Activated T-cell treated with anti-CD3 and anti-CD28 coated beads, Interleukin-2, amount 50 U/mL, for 72 hours (primary cell): ENCODE measurements at regions not wholly inside any gene's neighbourhood (a gene's known extent, or its start where the extent isn't known, plus 50 kb on each side); places are given as distances from the start of the nearest gene placed in this dataset.

Experiments
- ATAC-seq, 2 donors: fragments of 150-1000 bp; cut with Tn5 transposase; replicated peaks in 1 of 2; 2 replicates each; pipeline ENCODE4 v1.10.0; 2021; ENCODE audit warnings: moderate library complexity in 2 of 2, mild to moderate bottlenecking in 1 of 2
- DNase-seq, 2 donors: peaks; one replicate each; pipeline ENCODE4 v3.0.0; 2021 to 2022; ENCODE audit warnings: mixed read lengths in 1 of 2
- H3K27ac Mint-ChIP-seq: one replicate; pipeline ENCODE4 v1.8.0; 2022; ENCODE audit warnings: mild to moderate bottlenecking, moderate library complexity, mixed read lengths
- H3K27me3 Mint-ChIP-seq: one replicate; pipeline ENCODE4 v1.8.0; 2022; ENCODE audit warnings: low read depth, mixed read lengths
- H3K36me3 Mint-ChIP-seq, 2 donors: one replicate each; pipeline ENCODE4 v1.8.0; 2022; ENCODE audit warnings: mixed read lengths in 2 of 2, mild to moderate bottlenecking in 1 of 2; ENCODE audit not compliant: insufficient read depth in 2 of 2
- H3K4me1 Mint-ChIP-seq: one replicate; pipeline ENCODE4 v1.8.0; 2022; ENCODE audit warnings: low read depth, mixed read lengths
- H3K4me3 Mint-ChIP-seq, 2 donors: one replicate each; pipeline ENCODE4 v1.8.0; 2022; ENCODE audit warnings: mild to moderate bottlenecking in 2 of 2, mixed read lengths in 2 of 2, moderate library complexity in 2 of 2
- H3K9me3 Mint-ChIP-seq, 2 donors: one replicate each; pipeline ENCODE4 v1.8.0; 2022; ENCODE audit warnings: mixed read lengths in 2 of 2

- ATAC-seq: no peak
- no peaks in the 10 kb centered on the region for H3K36me3 Mint-ChIP-seq
- H3K27me3 Mint-ChIP-seq: no peaks in the 10 kb centered on the region
- H3K27ac Mint-ChIP-seq: no peak overlapping the region
- H3K9me3 Mint-ChIP-seq: no peaks in the 10 kb centered on the region
- no peaks in the 10 kb centered on the region for H3K4me1 Mint-ChIP-seq
- H3K4me3 Mint-ChIP-seq: no peak overlapping the region
- DNase-seq: no peak
Measured at GRCh38 chr10:128522551-128523308, 396.5 kb upstream of the MKI67 start.

GRCh38 chr10:128525444-128525843 is 399.2 kb upstream of the MKI67 start:
- no peak for ATAC-seq
- Mint-ChIP-seq H3K4me1 (no peaks in the 10 kb centered on the region), H3K27ac (no peak overlapping the region), H3K4me3 (no peak overlapping the region), H3K36me3 (no peaks in the 10 kb centered on the region), H3K9me3 (no peaks in the 10 kb centered on the region), H3K27me3 (peaks cover 13% of the 10 kb centered on the region)
- DNase-seq: no peak

- Mint-ChIP-seq H3K4me1 (no peaks in the 10 kb centered on the region), H3K36me3 (no peaks in the 10 kb centered on the region), H3K4me3 (no peak overlapping the region), H3K27me3 (peaks cover 13% of the 10 kb centered on the region), H3K9me3 (no peaks in the 10 kb centered on the region), H3K27ac (no peak overlapping the region)
- DNase-seq (no peak), ATAC-seq (no peak)
Measured at GRCh38 chr10:128525936-128526335, 399.7 kb upstream of the MKI67 start.

GRCh38 chr10:128526791-128527375 is 400.7 kb upstream of the MKI67 start:
- no peak overlapping the region for H3K4me3 Mint-ChIP-seq
- H3K27me3 Mint-ChIP-seq: peaks cover 13% of the 10 kb centered on the region
- DNase-seq (no peak), ATAC-seq (no peak)
- no peaks in the 10 kb centered on the region for H3K9me3 Mint-ChIP-seq
- no peaks in the 10 kb centered on the region for H3K4me1 Mint-ChIP-seq
- H3K27ac Mint-ChIP-seq: no peak overlapping the region
- H3K36me3 Mint-ChIP-seq: no peaks in the 10 kb centered on the region

GRCh38 chr10:128527711-128528110 is 401.5 kb upstream of the MKI67 start:
- no peaks in the 10 kb centered on the region for H3K36me3 Mint-ChIP-seq
- H3K27ac Mint-ChIP-seq: no peak overlapping the region
- DNase-seq: no peak
- H3K9me3 Mint-ChIP-seq: no peaks in the 10 kb centered on the region
- no peaks in the 10 kb centered on the region for H3K4me1 Mint-ChIP-seq
- H3K27me3 Mint-ChIP-seq: peaks cover 13% of the 10 kb centered on the region
- no peak overlapping the region for H3K4me3 Mint-ChIP-seq
- ATAC-seq: no peak

GRCh38 chr10:128528167-128528566 is 401.9 kb upstream of the MKI67 start:
- Mint-ChIP-seq H3K4me3 (no peak overlapping the region), H3K27me3 (peaks cover 13% of the 10 kb centered on the region), H3K9me3 (no peaks in the 10 kb centered on the region), H3K4me1 (no peaks in the 10 kb centered on the region), H3K36me3 (no peaks in the 10 kb centered on the region), H3K27ac (no peak overlapping the region)
- no peak for DNase-seq
- ATAC-seq: no peak

- Mint-ChIP-seq H3K4me3 (no peak overlapping the region), H3K4me1 (no peaks in the 10 kb centered on the region), H3K36me3 (no peaks in the 10 kb centered on the region), H3K27me3 (peaks cover 13% of the 10 kb centered on the region), H3K9me3 (no peaks in the 10 kb centered on the region), H3K27ac (no peak overlapping the region)
- no peak for ATAC-seq
- DNase-seq: no peak
Measured at GRCh38 chr10:128528781-128529180, 402.6 kb upstream of the MKI67 start.

- Mint-ChIP-seq H3K27me3 (peaks cover 13% of the 10 kb centered on the region), H3K4me3 (no peak overlapping the region), H3K4me1 (no peaks in the 10 kb centered on the region), H3K9me3 (no peaks in the 10 kb centered on the region), H3K27ac (no peak overlapping the region), H3K36me3 (no peaks in the 10 kb centered on the region)
- DNase-seq: no peak
- ATAC-seq: no peak
Measured at GRCh38 chr10:128529225-128529624, 403.0 kb upstream of the MKI67 start.

GRCh38 chr10:128530301-128530700 is 404.1 kb upstream of the MKI67 start:
- no peaks in the 10 kb centered on the region for H3K36me3 Mint-ChIP-seq
- ATAC-seq: no peak
- no peaks in the 10 kb centered on the region for H3K4me1 Mint-ChIP-seq
- no peak overlapping the region for H3K27ac Mint-ChIP-seq
- H3K4me3 Mint-ChIP-seq: no peak overlapping the region
- DNase-seq: no peak
- peaks cover 13% of the 10 kb centered on the region for H3K27me3 Mint-ChIP-seq
- no peaks in the 10 kb centered on the region for H3K9me3 Mint-ChIP-seq

- Mint-ChIP-seq H3K9me3 (no peaks in the 10 kb centered on the region), H3K27me3 (peaks cover 13% of the 10 kb centered on the region), H3K4me3 (no peak overlapping the region), H3K27ac (no peak overlapping the region), H3K4me1 (no peaks in the 10 kb centered on the region), H3K36me3 (no peaks in the 10 kb centered on the region)
- DNase-seq: no peak
- no peak for ATAC-seq
Measured at GRCh38 chr10:128530946-128531345, 404.7 kb upstream of the MKI67 start.

- peaks cover 20% of the 10 kb centered on the region for H3K27me3 Mint-ChIP-seq
Measured at GRCh38 chr10:128534686-128535085, 408.5 kb upstream of the MKI67 start.

GRCh38 chr10:128536259-128536658 is 410.0 kb upstream of the MKI67 start:
- Mint-ChIP-seq H3K27ac (no peak overlapping the region), H3K4me1 (no peaks in the 10 kb centered on the region), H3K4me3 (no peak overlapping the region), H3K27me3 (peaks cover 24% of the 10 kb centered on the region), H3K36me3 (no peaks in the 10 kb centered on the region), H3K9me3 (no peaks in the 10 kb centered on the region)
- DNase-seq (no peak), ATAC-seq (no peak)

More at GRCh38 chr10:128534686-128535085, 408.5 kb upstream of the MKI67 start:
- Mint-ChIP-seq H3K4me3 (no peak overlapping the region), H3K9me3 (no peaks in the 10 kb centered on the region), H3K4me1 (no peaks in the 10 kb centered on the region), H3K36me3 (no peaks in the 10 kb centered on the region), H3K27ac (no peak overlapping the region)
- DNase-seq (no peak), ATAC-seq (peak in 1 of 2 donors; percentile 25)

GRCh38 chr10:128537834-128538330 is 411.7 kb upstream of the MKI67 start:
- no peak for DNase-seq
- Mint-ChIP-seq H3K27me3 (peaks cover 35% of the 10 kb centered on the region), H3K27ac (no peak overlapping the region), H3K9me3 (no peaks in the 10 kb centered on the region), H3K36me3 (no peaks in the 10 kb centered on the region), H3K4me3 (no peak overlapping the region), H3K4me1 (no peaks in the 10 kb centered on the region)
- no peak for ATAC-seq

GRCh38 chr10:128538671-128539070 is 412.4 kb upstream of the MKI67 start:
- Mint-ChIP-seq H3K27ac (no peak overlapping the region), H3K36me3 (no peaks in the 10 kb centered on the region), H3K4me1 (no peaks in the 10 kb centered on the region), H3K27me3 (peaks cover 35% of the 10 kb centered on the region), H3K4me3 (no peak overlapping the region), H3K9me3 (no peaks in the 10 kb centered on the region)
- ATAC-seq: no peak
- no peak for DNase-seq
